ENCODE measurements at regions not wholly inside any gene's neighbourhood (a gene's known extent, or its start where the extent isn't known, plus 50 kb on each side); places are given as distances from the start of the nearest gene placed in this dataset.
"Not testable (repeated sequence)": the region's sequence is repeated elsewhere in the genome, so short reads cannot be mapped to it uniquely, and the experiment has no call there.

DNA sequence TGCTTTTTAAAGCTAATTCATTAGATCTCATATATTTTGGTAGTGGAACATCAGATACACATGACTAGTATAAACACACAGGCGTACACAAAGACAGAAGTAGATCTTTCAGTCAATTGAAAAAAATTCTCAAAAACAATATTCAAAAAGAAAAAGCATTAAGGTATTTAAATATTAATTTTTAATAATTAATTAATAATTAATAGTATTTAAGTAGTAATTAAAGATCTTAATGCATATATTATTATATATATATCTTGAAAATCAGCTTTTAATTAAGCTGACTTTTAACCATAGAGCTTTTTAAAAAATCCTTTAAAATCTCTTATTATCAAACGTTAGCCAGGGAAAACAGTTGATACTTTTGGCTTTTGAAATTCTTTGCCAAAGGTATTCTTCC lies 489.4 kb upstream of the PCDH20 start:
- no peak for DNase-seq (ENCODE audit: low read depth in 2 of 2)

DNA sequence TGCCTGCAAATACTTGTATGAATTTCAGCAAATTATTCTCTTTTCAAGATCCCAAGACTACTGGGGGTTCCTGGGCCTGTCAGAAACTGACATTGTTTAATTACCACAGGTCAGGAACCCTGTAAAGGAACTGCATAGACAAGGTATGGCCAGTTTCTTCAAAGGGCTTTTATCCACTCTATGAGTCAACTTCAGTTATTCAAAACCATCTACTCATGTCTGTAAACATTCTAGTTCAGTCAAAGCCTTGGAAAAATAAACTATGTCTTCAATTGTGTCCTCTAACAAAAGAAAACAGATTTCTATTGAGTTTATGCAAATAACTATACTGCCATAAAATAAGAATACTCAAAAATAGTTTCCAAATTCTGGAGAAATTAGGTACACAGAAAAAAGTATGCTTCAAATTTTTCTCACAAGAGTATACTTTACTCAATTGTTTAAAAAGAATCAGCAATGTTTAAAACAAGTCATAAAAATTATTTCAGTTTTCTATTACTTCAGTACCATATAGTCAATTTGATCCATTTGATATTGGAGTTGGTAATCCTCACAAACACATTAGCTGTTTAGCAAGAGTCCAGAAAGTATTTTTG lies 486.4 kb upstream of the PCDH20 start:
- DNase-seq (ENCODE audit: low read depth in 2 of 2) = no peak

DNA sequence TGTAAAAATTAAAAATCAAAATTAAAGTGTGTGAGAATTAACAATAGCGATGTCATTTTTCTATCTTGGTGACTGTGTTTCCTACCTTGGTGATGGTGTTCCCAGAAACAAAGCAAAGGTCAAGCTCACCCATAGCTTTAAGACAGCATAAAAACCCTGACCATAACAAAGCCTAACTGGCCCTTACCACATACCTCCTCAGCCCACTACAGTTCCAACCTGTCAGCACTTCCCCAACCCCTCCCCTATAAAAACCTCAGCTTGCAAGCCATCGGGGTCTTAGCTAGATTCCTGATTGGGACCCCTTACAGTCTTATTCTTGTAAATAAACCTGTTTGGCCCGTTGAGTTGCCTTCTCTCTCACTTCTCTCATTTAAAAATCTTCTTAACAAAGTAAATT lies 484.4 kb upstream of the PCDH20 start:
- no peak for DNase-seq (ENCODE audit: low read depth in 2 of 2)

DNA sequence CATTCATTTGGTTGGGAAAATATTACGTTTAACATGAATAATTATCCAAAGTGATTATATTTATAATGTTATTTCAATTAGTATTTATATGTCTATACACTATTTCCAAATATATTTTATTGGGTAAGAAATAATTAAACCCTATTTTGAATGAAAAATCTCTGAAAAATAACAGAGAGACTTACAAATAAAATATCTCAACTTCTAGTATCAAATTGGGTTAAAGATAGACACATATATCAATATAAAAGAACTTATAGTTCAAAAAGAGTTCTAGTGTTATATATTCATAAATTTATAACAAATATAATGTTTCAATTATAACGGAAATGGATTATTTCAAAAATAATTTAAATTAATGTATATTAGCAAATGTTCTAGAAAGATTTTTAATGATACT lies 482.6 kb upstream of the PCDH20 start:
- no peak for DNase-seq (ENCODE audit: low read depth in 2 of 2)

DNA sequence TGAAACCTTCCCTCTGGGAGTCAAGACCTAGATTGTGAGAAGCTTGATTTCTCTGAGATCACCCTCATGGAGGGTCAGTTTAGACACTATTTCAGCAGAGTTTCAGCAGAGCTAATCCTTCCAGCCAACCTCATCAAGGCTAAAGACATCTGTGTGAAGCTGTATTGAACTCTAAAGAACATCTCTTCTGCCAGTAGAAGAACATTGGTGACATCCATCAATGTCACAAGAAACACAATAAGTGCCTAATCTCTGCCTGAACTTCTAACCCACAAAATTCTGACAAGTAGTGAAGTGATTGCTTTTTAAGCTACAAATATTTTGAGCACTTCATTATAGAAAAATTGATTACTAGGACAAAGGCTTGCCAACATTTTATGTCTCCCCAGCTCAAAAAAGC lies 475.8 kb upstream of the PCDH20 start:
- no peak for DNase-seq (ENCODE audit: low read depth in 2 of 2)

DNA sequence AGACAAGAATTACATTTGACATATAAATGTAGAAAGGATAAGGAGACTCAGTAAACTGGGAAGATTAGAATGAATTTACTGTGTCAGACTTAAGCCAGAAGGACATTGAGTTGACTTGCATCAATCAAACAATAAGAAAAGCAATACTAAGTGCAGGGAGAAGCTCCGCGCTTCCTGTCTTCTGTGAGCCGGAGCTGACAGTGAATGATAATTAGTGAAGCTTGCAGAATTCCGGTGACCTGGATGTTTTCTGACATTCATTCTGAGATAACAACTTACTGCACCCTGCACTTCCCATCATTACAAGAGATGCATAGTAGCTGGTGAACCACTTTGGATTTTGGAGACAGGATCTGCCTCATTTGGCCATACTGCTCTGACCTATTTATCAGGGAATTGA lies 469.2 kb upstream of the PCDH20 start:
- DNase-seq (ENCODE audit: low read depth in 2 of 2) = no peak

DNA sequence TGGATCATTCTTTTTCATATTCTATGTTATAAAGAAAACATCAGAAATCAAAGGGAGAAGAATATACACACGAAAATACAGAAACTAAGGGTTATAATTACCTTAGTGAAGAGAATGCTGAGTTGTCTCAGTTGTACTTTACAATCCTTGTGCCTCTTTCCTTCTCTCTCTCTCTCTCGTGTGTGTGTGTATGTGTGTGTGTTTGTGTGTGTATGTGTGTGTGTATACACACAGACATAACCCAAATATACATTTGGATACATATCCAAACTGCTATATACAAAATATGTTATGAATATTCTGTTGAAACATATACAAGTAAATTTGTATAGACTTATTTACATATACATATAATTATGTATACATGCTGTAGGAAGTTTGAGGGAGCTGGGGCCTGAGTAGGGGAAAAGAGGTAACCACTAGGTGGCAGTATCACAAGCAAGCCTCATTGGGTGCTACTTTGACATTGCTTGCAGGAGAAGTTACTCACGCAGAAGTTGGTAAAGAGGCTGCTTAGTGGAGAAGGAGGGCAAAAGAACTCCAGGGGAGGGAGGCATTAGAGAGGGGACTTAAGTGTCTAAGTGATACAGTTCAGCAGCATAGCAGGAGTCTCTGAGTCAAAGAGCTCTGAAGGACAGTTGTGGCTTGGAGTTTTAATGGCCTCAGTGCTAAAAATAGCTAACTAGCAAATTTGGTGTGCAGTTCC lies 465.1 kb upstream of the PCDH20 start:
- DNase-seq (ENCODE audit: low read depth in 2 of 2) = no peak

DNA sequence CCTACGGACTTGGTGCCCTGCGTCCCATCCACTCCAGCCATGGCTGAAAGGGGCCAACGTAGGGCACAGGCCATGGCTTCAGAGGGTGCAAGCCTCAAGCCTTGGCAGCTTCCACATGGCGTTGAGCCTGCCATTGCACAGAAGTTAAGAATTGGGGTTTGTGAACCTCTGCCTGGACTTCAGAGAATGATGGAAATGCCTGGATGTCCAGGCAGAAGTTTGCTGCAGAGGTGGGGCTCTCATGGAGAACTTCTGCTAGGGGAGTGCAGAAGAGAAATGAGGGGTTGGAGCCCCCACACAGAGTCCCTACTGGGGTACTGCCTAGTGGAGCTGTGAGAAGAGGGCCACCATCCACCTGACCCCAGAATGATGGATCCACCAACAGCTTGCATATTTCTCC lies 462.9 kb upstream of the PCDH20 start:
- not testable (repeated sequence) for DNase-seq (ENCODE audit: low read depth in 2 of 2)

DNA sequence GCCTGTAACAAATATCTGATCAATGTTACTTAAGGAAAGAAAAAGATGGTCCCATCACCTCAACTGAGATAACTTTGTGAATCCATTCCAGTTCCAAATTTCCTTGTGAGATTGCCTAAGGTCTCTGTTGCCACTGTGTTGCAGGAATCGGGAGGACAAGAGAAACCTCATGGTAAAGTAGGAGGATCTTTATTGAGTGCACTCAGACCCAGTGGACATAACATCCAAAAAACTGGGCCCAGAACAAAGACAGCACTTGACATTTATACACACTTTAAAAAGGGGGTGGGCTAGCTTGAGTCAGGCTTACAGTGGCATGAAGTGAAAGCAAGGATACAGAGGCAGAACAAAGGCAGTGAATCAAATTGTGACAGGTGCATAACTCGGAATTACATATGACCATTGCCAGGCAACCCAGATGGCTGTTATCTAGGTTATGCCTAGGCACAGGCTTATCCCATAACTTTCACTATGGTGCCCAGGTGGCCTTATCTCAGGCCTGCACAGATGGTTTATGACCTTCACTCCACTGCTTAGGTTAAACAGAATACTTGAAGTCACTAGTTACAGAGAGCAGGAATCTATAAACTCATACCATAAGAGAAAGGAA lies 459.4 kb upstream of the PCDH20 start:
- no peak for DNase-seq (ENCODE audit: low read depth in 2 of 2)

DNA sequence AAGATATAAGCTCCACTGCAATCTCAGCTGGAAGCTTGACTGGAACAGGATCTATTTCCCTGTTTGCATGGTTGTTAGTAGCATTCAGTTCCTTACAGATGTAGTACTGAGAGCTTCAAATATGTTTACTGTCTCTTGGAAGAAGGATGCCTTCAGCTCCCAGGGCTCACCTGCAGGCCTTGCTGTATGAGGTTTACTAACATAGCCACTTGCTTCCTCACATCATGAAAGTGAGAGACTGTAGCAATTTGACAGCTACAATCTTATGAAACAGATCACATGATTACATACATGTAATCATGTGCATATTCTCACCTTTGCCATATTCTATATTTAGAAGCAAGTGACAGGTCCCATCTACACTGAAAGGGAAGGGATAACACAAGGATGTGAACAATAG lies 458.1 kb upstream of the PCDH20 start:
- no peak for DNase-seq (ENCODE audit: low read depth in 2 of 2)

DNA sequence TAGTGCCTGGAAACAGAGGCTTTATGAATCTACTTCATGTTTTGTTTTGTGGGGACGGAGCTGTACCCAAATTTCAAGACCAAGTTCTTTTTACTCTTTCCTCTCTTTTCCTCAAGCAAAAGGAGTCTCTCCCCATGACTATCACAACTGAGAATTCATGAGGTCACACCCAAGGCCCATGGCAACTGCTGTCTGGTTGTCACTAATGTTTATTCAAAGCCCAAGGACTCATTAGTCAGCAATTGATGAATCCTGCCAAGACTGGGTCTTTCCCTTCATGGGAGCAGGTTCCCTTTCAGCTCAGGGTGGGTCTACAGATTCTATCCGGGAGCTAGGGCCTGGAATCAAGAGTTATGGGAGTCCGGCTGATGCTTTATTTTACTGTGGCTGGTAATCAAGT lies 441.5 kb upstream of the PCDH20 start:
- no peak for DNase-seq (ENCODE audit: low read depth in 2 of 2)

DNA sequence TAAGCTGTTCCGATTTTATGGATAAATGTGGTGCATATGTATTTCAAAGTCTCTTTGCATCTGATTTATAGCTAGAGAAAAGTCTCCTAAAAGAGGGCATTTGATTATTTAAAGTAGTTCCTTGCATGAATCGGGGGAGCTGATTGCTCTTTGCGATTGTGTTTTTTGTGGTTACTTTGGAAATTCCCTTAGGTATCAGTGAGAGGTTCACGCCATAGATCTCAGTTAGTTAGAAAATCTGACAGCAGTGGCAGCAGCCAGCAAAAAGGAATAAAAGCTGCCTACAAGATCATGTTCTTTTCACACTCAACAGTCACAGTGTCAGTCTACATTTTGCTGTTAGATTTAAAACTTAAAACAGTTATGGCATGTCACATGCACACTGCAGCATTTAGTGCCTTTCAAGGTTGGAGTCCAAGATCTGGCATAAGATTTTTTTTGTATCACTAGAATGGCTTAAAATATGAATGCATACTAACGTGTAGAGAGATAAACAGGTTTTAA lies 436.5 kb upstream of the PCDH20 start:
- DNase-seq (ENCODE audit: low read depth in 2 of 2) = no peak

DNA sequence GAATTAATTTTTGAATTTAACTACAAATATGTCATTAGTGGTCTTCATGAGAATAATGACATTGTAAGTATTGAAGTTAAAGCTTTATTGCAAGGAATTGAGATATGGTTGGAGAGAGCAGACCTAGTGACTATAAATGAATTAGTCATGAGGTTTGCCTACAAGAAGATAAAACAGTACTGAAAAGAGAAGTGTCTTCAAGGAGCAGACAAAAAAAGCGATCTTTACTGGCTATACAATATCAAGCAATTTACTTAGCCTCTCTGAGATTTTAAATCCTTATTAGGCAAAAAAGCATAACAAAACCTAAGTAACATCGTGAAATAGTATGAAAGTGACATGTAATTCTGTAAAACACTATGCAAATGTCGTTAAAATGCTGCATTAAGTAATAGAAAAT lies 435.1 kb upstream of the PCDH20 start:
- no peak for DNase-seq (ENCODE audit: low read depth in 2 of 2)

DNA sequence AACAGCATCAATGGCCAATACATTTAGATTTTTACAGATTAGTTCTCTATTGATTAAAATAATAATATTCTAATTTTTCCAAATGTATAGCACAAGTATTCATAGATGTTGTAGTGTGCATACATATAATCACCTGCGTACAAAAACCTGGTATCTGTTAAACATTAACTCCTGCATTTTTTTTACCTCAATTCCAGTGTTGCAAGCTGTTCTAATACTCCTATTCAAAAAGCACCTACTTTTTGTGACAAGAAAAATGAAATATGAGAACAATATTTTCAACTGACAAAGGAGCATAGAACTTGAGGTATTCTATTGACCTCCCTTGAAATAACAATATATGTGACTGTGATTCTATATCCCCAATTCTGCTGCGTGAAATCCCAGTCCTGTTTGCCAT lies 422.9 kb upstream of the PCDH20 start:
- DNase-seq (ENCODE audit: low read depth in 2 of 2) = no peak

DNA sequence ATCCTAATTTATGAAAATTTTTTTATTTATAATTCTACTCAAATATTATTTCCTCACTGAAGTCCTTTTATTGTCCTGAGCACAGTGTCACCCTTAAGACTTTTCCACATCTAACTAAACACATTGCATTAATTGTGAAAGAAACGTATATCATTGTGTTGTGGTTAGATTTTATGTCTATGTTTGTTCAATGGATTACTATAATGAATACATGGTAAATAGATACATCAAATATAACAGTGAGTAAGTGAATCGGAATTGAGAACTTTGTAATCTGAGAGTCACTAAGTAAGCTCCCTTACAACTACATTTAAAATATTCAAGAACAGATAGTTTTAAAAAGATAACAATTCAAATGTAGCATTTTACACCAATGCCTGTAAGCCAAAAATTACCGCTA lies 417.6 kb upstream of the PCDH20 start:
- no peak for DNase-seq (ENCODE audit: low read depth in 2 of 2)

DNA sequence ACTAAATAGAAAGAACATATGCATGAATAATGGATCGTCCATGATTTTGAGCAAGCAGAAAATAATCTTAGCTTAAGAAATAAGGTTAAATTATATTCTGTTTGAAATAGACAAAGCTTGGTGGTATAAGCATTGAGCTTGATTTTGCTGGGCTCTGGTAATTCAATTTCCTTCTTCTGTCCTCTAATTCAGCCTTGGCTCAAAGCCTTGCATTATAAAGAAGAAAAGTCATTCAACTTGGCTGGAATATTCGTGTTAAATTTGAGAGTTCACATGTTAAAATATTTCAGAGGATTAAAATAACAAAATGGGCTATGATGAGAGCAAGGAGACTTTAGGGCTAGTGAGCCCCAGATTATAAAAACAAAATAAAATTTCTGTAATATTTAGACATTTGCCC lies 415.4 kb upstream of the PCDH20 start:
- no peak for DNase-seq (ENCODE audit: low read depth in 2 of 2)

DNA sequence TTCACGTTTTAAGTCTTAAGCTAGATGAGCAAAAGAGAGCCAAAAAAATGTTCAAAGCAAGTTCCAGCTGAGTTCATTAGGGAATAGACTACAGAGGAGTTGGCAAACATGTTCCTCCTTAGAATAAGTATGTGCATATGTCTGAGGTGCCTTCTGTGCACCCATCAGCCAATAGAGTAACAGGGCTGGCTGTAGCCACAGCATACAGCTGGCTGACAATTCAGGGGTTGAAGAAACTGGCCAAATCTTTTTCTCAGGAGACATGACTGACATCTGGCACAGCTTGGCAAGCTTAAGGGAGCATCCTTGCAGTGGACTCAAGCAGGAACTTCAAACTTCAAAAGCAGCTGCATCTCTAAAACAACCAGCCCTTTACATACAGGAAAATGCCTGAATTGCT lies 414.8 kb upstream of the PCDH20 start:
- DNase-seq (ENCODE audit: low read depth in 2 of 2) = no peak

DNA sequence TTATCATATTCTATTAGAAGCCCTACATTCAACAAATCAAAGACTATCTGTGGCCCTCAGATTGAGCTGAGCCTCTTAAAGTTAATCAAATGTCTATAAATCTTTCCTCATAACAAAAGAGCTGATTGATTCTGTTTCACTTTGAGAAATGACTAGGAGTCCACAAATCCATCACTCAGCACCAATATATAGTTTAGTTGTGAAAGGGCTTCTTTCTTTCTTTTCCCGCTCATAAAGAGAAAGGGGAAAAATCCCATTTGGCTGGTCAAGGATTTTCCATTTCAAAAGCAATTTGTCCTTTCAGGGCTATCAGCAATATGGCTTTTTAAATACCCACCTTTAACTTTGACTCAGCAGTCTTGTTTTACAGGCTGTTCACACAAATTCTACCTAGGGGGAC lies 408.5 kb upstream of the PCDH20 start:
- DNase-seq (ENCODE audit: low read depth in 2 of 2) = no peak

DNA sequence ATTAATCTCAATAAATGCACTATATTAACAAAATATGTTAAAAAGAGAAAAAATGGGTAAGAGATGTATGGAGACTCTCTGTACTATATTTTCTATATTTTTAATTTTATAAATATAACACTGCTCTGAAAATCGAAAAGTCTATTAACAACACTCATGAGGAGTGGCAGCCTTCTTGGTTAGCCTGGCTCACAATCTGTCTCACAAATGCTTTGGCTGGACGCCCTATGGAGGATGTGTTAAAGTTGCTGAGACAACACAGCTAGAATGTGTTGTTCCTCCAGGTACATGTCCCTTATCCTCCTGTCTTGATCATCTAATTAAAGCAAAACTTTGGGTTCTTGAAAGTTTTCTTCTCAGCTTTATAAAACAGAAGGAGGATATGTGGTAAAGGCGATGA lies 396.6 kb upstream of the PCDH20 start:
- DNase-seq (ENCODE audit: low read depth in 2 of 2) = no peak

DNA sequence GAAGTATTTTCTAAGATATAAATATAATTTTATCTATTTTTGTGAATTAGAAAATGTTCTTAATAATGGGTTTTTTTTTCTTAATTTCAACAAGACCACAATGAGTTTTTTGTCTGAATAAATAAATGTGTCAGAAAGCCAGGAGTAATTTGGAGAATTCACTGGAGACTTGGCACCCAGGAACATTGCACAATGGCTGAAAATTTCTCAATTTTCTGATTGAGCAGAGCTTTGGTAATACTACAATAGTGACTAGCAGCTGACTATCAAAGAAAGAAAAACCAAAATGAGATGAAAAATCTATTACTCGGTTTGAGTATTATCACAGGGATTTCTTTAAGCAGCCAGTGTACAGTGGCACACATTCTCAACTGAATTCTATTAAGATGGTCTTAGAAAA lies 394.4 kb upstream of the PCDH20 start:
- no peak for DNase-seq (ENCODE audit: low read depth in 2 of 2)

DNA sequence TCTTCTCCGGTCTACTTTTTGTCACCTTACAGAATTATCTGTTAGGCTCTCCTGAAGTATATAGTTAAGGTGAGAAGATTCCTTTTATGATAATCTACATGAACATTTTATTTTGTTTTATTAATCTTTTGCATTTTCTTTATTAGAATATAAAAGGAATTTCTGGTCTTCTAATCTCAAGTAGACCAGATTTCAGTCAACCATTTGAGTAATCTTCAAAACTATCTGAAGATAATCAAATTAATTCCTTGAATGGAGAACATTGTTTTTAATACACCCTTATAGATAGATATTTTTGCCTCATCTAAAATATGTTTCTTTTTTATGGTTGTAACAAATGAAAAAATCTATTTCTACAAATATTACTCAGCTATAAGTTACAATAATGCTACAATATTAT lies 381.7 kb upstream of the PCDH20 start:
- no peak for DNase-seq (ENCODE audit: low read depth in 2 of 2)

DNA sequence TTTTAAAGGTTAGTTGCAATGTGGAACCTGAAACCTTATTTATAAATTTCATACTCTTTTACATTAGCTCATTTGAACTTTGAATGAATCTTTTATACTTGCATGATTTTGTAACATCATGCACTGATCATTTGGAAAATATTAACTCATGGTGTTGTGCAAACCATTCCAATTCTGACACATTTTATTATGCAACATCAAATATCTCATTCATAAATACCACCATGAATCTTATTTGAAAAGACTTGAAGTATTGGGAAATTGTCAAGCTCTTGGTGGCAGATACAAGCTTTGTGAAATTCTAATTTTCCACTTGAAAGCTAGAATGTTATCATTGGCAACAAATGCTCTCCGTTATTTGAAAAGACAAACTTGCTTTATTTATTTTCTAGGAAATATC lies 379.9 kb upstream of the PCDH20 start:
- no peak for DNase-seq (ENCODE audit: low read depth in 2 of 2)

DNA sequence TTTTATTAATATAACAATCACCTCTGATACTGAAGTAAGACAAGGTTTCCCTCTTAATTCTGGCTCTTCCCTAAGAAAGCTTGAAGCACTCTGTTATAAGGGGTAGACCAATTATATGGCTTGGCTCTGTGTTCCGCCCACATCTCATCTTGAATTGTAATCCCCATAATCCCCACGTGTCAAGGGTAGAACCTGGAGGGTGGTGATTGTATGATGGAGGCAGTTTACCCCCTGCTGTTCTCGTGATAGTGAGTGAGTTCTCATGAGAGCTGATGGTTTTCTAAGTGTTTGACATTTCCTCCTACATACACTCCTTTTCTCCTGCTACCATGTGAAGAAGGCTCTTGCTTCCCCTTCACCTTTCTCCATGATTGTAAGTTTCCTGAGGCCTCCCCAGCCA lies 363.8 kb upstream of the PCDH20 start:
- DNase-seq (ENCODE audit: low read depth in 2 of 2) = no peak

DNA sequence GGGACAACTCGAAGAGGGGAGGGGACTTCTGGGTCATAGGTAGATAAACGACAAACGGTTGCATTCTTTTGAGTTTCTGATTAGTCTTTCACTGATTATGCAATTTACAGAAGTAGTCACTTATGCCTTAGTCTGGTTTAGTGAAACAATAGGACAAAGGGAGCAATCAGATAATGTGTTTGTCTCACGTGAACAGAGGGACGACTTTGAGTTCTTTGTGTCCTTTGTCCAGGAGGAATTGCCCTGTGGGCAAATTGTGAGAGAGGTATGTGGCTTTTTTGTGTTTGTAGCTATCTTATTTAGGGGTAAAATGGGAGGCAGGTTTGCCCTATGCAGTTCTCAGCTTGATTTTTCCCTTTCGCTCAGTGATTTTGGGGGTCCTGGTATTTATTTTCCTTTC lies 362.9 kb upstream of the PCDH20 start:
- no peak for DNase-seq (ENCODE audit: low read depth in 2 of 2)
